Adipose tissue (tissue), 3 donors: ENCODE measurements at regions not wholly inside any gene's neighbourhood (a gene's known extent, or its start where the extent isn't known, plus 50 kb on each side); places are given as distances from the start of the nearest gene placed in this dataset.
A peak's percentile ranks its signal among the peaks of the same experiment; 100 is the strongest.
"Not testable (repeated sequence)": the region's sequence is repeated elsewhere in the genome, so short reads cannot be mapped to it uniquely, and the experiment has no call there.

Experiments used
- H3K27ac ChIP-seq: one replicate; pipeline ENCODE4 v1.5.1; 2013; ENCODE audit warnings: low read depth, low read length
- WGBS, 3 donors: extraction: QIAGEN DNeasy Blood & Tissue Kit; methylation state at CpG; one replicate each; pipeline ENCODE4 v1.1.7; 2013; 5-methylcytosine and 5-hydroxymethylcytosine counted together
- donor health status: healthy with polysubstance abuse.
- donor health status: Bipolar disorder and iron deficiency.
- donor health status: healthy.

- no peak overlapping the region for H3K27ac ChIP-seq
- WGBS, 3 donors = 68 to 97% (median 96%) methylated on average over 1 of the region's 1 CpG
These were observed 155.5 kb upstream of the SERTAD2 start for GRCh38 chr2:64809216-64809615.

- H3K27ac ChIP-seq = no peak overlapping the region
- 33 to 60% (median 39%) methylated on average over 4 of the region's 4 CpGs for WGBS, 3 donors
These were observed 158.6 kb upstream of the SERTAD2 start for GRCh38 chr2:64812285-64812684.

GRCh38 chr2:64814007-64814406 is 160.3 kb upstream of the SERTAD2 start:
- H3K27ac ChIP-seq = no peak overlapping the region
- 87 to 94% (median 92%) methylated on average over 5 of the region's 5 CpGs for WGBS, 3 donors

- WGBS, 3 donors = 92 to 96% (median 96%) methylated on average over 8 of the region's 8 CpGs
- H3K27ac ChIP-seq = not testable (repeated sequence)
These were observed 162.8 kb upstream of the SERTAD2 start for GRCh38 chr2:64816526-64816925.

- H3K27ac ChIP-seq = no peak overlapping the region
- whole genome bisulfite sequencing, 3 donors = 92 to 97% (median 96%) methylated on average over 4 of the region's 4 CpGs
These were observed 163.7 kb upstream of the SERTAD2 start for GRCh38 chr2:64817453-64817852.

GRCh38 chr2:64818664-64819060 is 164.9 kb upstream of the SERTAD2 start:
- WGBS, 3 donors = 38 to 64% (median 49%) methylated on average over 4 of the region's 4 CpGs
- no peak overlapping the region for H3K27ac ChIP-seq

GRCh38 chr2:64819361-64819760 is 165.6 kb upstream of the SERTAD2 start:
- H3K27ac ChIP-seq = no peak overlapping the region
- WGBS, 3 donors = 49 to 71% (median 53%) methylated on average over 2 of the region's 2 CpGs

GRCh38 chr2:64819774-64820688 is 166.3 kb upstream of the SERTAD2 start:
- no peak overlapping the region for H3K27ac ChIP-seq
- 70 to 87% (median 73%) methylated on average over 11 of the region's 11 CpGs for WGBS, 3 donors

- 93 to 97% (median 95%) methylated on average over 1 of the region's 1 CpG for WGBS, 3 donors
- H3K27ac ChIP-seq = no peak overlapping the region
These were observed 167.2 kb upstream of the SERTAD2 start for GRCh38 chr2:64820901-64821300.

GRCh38 chr2:64823794-64824193 is 165.4 kb upstream of the SLC1A4 start:
- 64 to 82% (median 71%) methylated on average over 5 of the region's 5 CpGs for WGBS, 3 donors
- H3K27ac ChIP-seq = no peak overlapping the region

- H3K27ac ChIP-seq = no peak overlapping the region
- 81 to 88% (median 84%) methylated on average over 4 of the region's 4 CpGs for WGBS, 3 donors
These were observed 163.2 kb upstream of the SLC1A4 start for GRCh38 chr2:64825831-64826491.

GRCh38 chr2:64826703-64827102 is 162.5 kb upstream of the SLC1A4 start:
- no peak overlapping the region for H3K27ac ChIP-seq
- 77 to 87% (median 83%) methylated on average over 2 of the region's 2 CpGs for WGBS, 3 donors

GRCh38 chr2:64828261-64828660 is 160.9 kb upstream of the SLC1A4 start:
- no peak overlapping the region for H3K27ac ChIP-seq
- 97 to 100% (median 100%) methylated on average over 1 of the region's 1 CpG for WGBS, 3 donors

GRCh38 chr2:64829525-64829924 is 159.7 kb upstream of the SLC1A4 start:
- WGBS, 3 donors = 93 to 94% (median 93%) methylated on average over 6 of the region's 6 CpGs
- H3K27ac ChIP-seq = no peak overlapping the region

GRCh38 chr2:64831134-64831976 is 157.8 kb upstream of the SLC1A4 start:
- WGBS, 3 donors = 28 to 56% (median 32%) methylated on average over 20 of the region's 20 CpGs
- H3K27ac ChIP-seq = peak overlapping the region; percentile 36

- WGBS, 3 donors = 68 to 81% (median 74%) methylated on average over 6 of the region's 6 CpGs
- peak overlapping the region; percentile 36 for H3K27ac ChIP-seq
These were observed 157.2 kb upstream of the SLC1A4 start for GRCh38 chr2:64831977-64832328.

- no peak overlapping the region for H3K27ac ChIP-seq
These were observed 156.3 kb upstream of the SLC1A4 start for GRCh38 chr2:64832936-64833335.

GRCh38 chr2:64836566-64836965 is 152.6 kb upstream of the SLC1A4 start:
- no peak overlapping the region for H3K27ac ChIP-seq
- WGBS, 3 donors = 55 to 73% (median 70%) methylated on average over 5 of the region's 5 CpGs

More at GRCh38 chr2:64832936-64833335, 156.3 kb upstream of the SLC1A4 start:
- WGBS, 3 donors = 27 to 100% (median 97%) methylated on average over 1 of the region's 1 CpG
